ENCODE measurements at regions not wholly inside any gene's neighbourhood (a gene's known extent, or its start where the extent isn't known, plus 50 kb on each side); places are given as distances from the start of the nearest gene placed in this dataset.
"Not testable (repeated sequence)": the region's sequence is repeated elsewhere in the genome, so short reads cannot be mapped to it uniquely, and the experiment has no call there.

GRCh38 chr7:41576166-41576565, 126.7 kb downstream of the INHBA start:
- no peak for DNase-seq

GRCh38 chr7:41574377-41574776, 128.5 kb downstream of the INHBA start:
- DNase-seq = no peak

- DNase-seq = no peak
Observed at GRCh38 chr7:41573862-41574261, 129.0 kb downstream of the INHBA start.

GRCh38 chr7:41573443-41573842, 129.4 kb downstream of the INHBA start:
- DNase-seq = no peak

GRCh38 chr7:41573015-41573414, 129.9 kb downstream of the INHBA start:
- peak; percentile 18 for DNase-seq

GRCh38 chr7:41571573-41571972, 131.3 kb downstream of the INHBA start:
- DNase-seq = no peak

- DNase-seq = no peak
Observed at GRCh38 chr7:41570766-41571165, 132.1 kb downstream of the INHBA start.

- DNase-seq = no peak
Observed at GRCh38 chr7:41568135-41568534, 134.8 kb downstream of the INHBA start.

GRCh38 chr7:41567731-41568114, 135.2 kb downstream of the INHBA start:
- no peak for DNase-seq

- no peak for DNase-seq
Observed at GRCh38 chr7:41567031-41567730, 135.7 kb downstream of the INHBA start.

- no peak for DNase-seq
Observed at GRCh38 chr7:41566581-41566980, 136.3 kb downstream of the INHBA start.

- DNase-seq = no peak
Observed at GRCh38 chr7:41565655-41566054, 137.2 kb downstream of the INHBA start.

GRCh38 chr7:41559426-41559825, 143.5 kb downstream of the INHBA start:
- DNase-seq = no peak

- DNase-seq = no peak
Observed at GRCh38 chr7:41554481-41554880, 148.4 kb downstream of the INHBA start.

GRCh38 chr7:41550046-41550445, 152.8 kb downstream of the INHBA start:
- not testable (repeated sequence) for DNase-seq

- DNase-seq = no peak
Observed at GRCh38 chr7:41544241-41544640, 158.6 kb downstream of the INHBA start.

- no peak for DNase-seq
Observed at GRCh38 chr7:41540601-41541000, 162.3 kb downstream of the INHBA start.

- no peak for DNase-seq
Observed at GRCh38 chr7:41538810-41539724, 163.8 kb downstream of the INHBA start.

- no peak for DNase-seq
Observed at GRCh38 chr7:41536873-41537665, 165.8 kb downstream of the INHBA start.

- DNase-seq = no peak
Observed at GRCh38 chr7:41536122-41536872, 166.6 kb downstream of the INHBA start.

GRCh38 chr7:41529831-41530230, 173.1 kb downstream of the INHBA start:
- DNase-seq = no peak

- DNase-seq = no peak
Observed at GRCh38 chr7:41524876-41525275, 178.0 kb downstream of the INHBA start.

GRCh38 chr7:41520445-41520844, 182.4 kb downstream of the INHBA start:
- DNase-seq = no peak

Measured in amniotic stem cell (primary cell).